OCI-LY3 (cell line): ENCODE measurements at regions not wholly inside any gene's neighbourhood (a gene's known extent, or its start where the extent isn't known, plus 50 kb on each side); places are given as distances from the start of the nearest gene placed in this dataset.
"Not testable (repeated sequence)": the region's sequence is repeated elsewhere in the genome, so short reads cannot be mapped to it uniquely, and the experiment has no call there.

Experiments
- H2AFZ ChIP-seq: fragments of 200-600, 300-600 bp; shearing (Covaris generic); 2 replicates; pipeline ENCODE4 v1.6.0; 2014; ENCODE audit warnings: antibody characterized with exemption, low read depth, low read length
- H3K27ac ChIP-seq: fragments of 200-600, 300-600 bp; sonication (generic); 2 replicates; pipeline ENCODE4 v1.5.1; 2014; ENCODE audit warnings: mild to moderate bottlenecking, low read length, moderate library complexity, mixed read lengths
- H3K27me3 ChIP-seq: fragments of 200-600, 300-600 bp; sonication (generic); 2 replicates; pipeline ENCODE4 v1.6.1; 2014; ENCODE audit warnings: low read depth, low read length, mixed read lengths
- H3K36me3 ChIP-seq: fragments of 200-600, 300-600 bp; sonication (generic); replicated peaks from 2 replicates; pipeline ENCODE3; 2014; ENCODE audit warnings: low read depth, low read length, mixed read lengths
- H3K4me1 ChIP-seq: fragments of 300-600, 200-600 bp; sonication (generic); 2 replicates; pipeline ENCODE4 v1.6.1; 2014; ENCODE audit warnings: low read length, mixed read lengths
- H3K4me2 ChIP-seq: fragments of 200-600, 300-600 bp; sonication (generic); 2 replicates; pipeline ENCODE4 v1.6.1; 2014; ENCODE audit warnings: low read length, mixed read lengths
- H3K4me3 ChIP-seq: fragments of 300-600, 200-600 bp; sonication (generic); 2 replicates; pipeline ENCODE4 v1.5.1; 2014; ENCODE audit warnings: antibody characterized with exemption, mild to moderate bottlenecking, low read length, moderate library complexity
- H3K79me2 ChIP-seq: fragments of 300-600, 200-600 bp; shearing (Covaris generic); 2 replicates; pipeline ENCODE4 v1.6.1; 2014; ENCODE audit warnings: mild to moderate bottlenecking, low read length, mixed read lengths
- H3K9ac ChIP-seq: fragments of 300-600, 200-600 bp; shearing (Covaris generic); 2 replicates; pipeline ENCODE4 v1.6.0; 2014; ENCODE audit warnings: mild to moderate bottlenecking, low read length, moderate library complexity
- H3K9me3 ChIP-seq: fragments of 200-600, 300-600 bp; shearing (Covaris generic); 2 replicates; pipeline ENCODE4 v1.6.1; 2014; ENCODE audit warnings: low read length, mixed read lengths; ENCODE audit not compliant: insufficient read depth
- H4K20me1 ChIP-seq: fragments of 200-600, 300-600 bp; sonication (generic); 2 replicates; pipeline ENCODE4 v1.6.1; 2016; ENCODE audit warnings: low read length, mixed read lengths; ENCODE audit not compliant: insufficient read depth
- EZH2phosphoT487 ChIP-seq: fragments of 200-600 bp; shearing (Covaris generic); IDR thresholded peaks from 2 replicates; pipeline ENCODE4 v1.6.1; 2018; ENCODE audit warnings: antibody characterized with exemption, mixed run types, low read depth
- TF ChIP-seq, protein P1 (sequence below): fragments of 200-600, 300-600 bp; sonication (generic); IDR thresholded peaks from 2 replicates; pipeline ENCODE4 v1.5.1; 2014; ENCODE audit warnings: antibody characterized with exemption, low read length, low read depth

DNA sequence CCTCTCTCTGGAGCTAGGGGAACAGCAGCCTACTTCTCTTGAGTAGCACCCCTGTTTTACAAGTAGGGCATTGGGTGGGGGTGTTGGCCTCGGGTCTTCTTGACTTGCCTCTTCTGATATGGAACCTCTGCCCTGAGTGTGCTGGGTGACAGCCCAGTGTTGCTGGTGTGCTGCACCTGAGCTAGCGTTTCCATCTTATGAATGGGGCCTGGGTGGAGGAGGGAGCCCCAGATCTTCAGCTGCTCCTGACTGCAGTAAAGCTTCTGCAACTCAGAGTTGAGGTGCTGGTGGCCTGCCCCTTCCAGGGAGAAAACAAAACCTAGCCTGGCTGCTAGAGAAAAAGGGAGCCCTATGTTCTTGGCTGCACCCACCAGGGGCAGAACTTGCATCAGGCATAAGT lies 202.5 kb upstream of the SHH start:
- TF ChIP-seq, protein P1, sequence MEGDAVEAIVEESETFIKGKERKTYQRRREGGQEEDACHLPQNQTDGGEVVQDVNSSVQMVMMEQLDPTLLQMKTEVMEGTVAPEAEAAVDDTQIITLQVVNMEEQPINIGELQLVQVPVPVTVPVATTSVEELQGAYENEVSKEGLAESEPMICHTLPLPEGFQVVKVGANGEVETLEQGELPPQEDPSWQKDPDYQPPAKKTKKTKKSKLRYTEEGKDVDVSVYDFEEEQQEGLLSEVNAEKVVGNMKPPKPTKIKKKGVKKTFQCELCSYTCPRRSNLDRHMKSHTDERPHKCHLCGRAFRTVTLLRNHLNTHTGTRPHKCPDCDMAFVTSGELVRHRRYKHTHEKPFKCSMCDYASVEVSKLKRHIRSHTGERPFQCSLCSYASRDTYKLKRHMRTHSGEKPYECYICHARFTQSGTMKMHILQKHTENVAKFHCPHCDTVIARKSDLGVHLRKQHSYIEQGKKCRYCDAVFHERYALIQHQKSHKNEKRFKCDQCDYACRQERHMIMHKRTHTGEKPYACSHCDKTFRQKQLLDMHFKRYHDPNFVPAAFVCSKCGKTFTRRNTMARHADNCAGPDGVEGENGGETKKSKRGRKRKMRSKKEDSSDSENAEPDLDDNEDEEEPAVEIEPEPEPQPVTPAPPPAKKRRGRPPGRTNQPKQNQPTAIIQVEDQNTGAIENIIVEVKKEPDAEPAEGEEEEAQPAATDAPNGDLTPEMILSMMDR = no peak
- no peak for TF ChIP-seq EZH2phosphoT487
- Histone ChIP-seq H2AFZ (no peak overlapping the region), H3K27me3 (no peaks in the 10 kb centered on the region), H3K36me3 (no peaks in the 10 kb centered on the region), H3K4me1 (no peaks in the 10 kb centered on the region), H3K4me2 (no peak overlapping the region), H3K79me2 (no peaks in the 10 kb centered on the region), H3K4me3 (no peak overlapping the region), H3K27ac (no peak overlapping the region), H4K20me1 (no peaks in the 10 kb centered on the region), H3K9ac (no peak overlapping the region), H3K9me3 (no peaks in the 10 kb centered on the region)

DNA sequence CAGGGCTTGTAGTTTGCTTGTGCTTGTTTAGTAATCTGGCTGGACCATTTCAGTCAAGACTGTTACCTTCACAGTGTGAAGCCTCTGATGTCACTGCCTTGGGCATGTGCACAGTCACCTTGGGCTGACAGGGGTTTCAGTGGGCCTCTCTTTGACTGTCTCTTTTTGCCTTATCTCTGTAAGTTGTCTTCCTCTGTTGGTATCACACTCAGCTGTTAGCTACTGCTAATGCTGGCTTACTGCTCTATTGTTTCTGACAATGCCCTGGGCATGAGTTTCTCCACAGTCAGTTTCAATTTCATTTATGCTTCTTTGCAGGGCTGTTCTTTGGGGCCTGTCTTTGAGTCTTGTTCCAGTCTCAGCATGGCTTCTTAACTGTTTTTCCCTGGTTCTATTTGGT lies 201.9 kb upstream of the SHH start:
- Histone ChIP-seq H3K4me2 (no peak overlapping the region), H4K20me1 (no peaks in the 10 kb centered on the region), H3K36me3 (no peaks in the 10 kb centered on the region), H3K9me3 (no peaks in the 10 kb centered on the region), H3K27ac (no peak overlapping the region), H3K27me3 (no peaks in the 10 kb centered on the region), H3K9ac (no peak overlapping the region), H3K4me1 (no peaks in the 10 kb centered on the region), H3K79me2 (no peaks in the 10 kb centered on the region), H3K4me3 (no peak overlapping the region), H2AFZ (no peak overlapping the region)
- TF ChIP-seq, protein P1 = no peak
- no peak for TF ChIP-seq EZH2phosphoT487

DNA sequence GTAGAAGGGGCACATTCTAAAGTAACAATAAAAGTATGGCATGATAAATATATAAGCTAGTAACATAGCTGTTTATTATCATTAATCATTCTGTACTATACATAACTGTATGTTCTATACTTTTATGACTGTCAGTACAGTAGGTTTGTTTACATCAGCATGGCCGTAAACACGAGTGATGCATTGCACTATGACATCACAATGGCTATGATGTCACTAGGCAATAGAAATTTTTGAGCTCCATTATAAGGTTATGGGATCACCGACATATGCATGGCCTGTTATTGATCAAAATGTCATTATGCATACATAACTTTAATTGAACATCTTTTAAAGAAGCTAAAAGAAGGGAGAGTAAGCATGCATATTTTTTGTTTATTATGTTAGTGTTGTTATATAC lies 200.1 kb upstream of the SHH start:
- Histone ChIP-seq H3K79me2 (no peaks in the 10 kb centered on the region), H3K27ac (no peak overlapping the region), H3K4me3 (no peak overlapping the region), H3K9me3 (no peaks in the 10 kb centered on the region), H3K4me2 (no peak overlapping the region), H4K20me1 (no peaks in the 10 kb centered on the region), H3K36me3 (no peaks in the 10 kb centered on the region), H3K27me3 (no peaks in the 10 kb centered on the region), H2AFZ (no peak overlapping the region), H3K9ac (no peak overlapping the region), H3K4me1 (no peaks in the 10 kb centered on the region)
- TF ChIP-seq, protein P1 = no peak
- TF ChIP-seq EZH2phosphoT487 = no peak

DNA sequence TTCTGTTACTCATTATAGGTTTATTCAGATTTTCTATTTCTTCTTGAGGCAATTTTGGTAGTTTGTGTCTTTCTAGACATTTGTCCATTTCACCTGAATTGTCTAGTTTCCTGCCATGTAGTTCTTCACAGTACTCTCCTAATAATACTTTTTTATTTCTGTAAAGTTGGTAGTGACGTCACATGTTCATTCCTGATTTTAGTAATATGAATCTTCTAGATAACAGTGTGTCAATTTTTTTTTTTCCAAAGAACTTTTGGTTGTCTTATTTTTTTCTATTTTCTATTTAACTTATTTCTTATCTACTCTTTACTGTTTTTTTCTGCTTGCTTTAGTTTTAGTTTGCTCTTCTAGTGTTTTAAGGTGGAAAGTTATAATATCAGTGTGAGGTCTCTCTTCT lies 197.3 kb upstream of the SHH start:
- no peak overlapping the region for H3K4me2 ChIP-seq
- no peaks in the 10 kb centered on the region for H4K20me1 ChIP-seq
- no peak overlapping the region for H3K9ac ChIP-seq
- H3K27ac ChIP-seq = no peak overlapping the region
- no peaks in the 10 kb centered on the region for H3K4me1 ChIP-seq
- no peak overlapping the region for H2AFZ ChIP-seq
- no peak overlapping the region for H3K4me3 ChIP-seq
- no peaks in the 10 kb centered on the region for H3K27me3 ChIP-seq
- no peaks in the 10 kb centered on the region for H3K36me3 ChIP-seq
- H3K79me2 ChIP-seq = no peaks in the 10 kb centered on the region
- no peak for TF ChIP-seq EZH2phosphoT487
- TF ChIP-seq, protein P1 = no peak
- H3K9me3 ChIP-seq = no peaks in the 10 kb centered on the region

DNA sequence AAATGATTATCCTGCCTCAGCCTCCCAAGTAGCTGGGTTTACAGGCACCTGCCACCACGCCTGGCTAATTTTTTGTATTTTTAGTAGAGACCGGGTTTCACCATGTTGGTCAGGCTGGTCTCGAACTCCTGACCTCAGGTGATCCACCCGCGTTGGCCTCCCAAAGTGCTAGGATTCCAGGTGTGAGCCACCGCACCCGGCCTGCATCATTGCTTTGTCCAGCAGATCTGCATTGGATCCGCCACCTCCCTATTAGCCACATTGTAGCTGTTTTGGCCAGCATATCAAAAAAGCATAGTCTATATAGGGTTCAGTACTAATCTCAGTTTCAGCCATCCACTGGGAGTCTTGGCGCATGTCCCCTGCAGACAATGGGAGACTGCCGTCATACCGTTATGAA lies 194.6 kb upstream of the SHH start:
- H3K9me3 ChIP-seq, H3K79me2 ChIP-seq, H3K4me1 ChIP-seq, H3K27me3 ChIP-seq, H3K36me3 ChIP-seq, H2AFZ ChIP-seq, H3K9ac ChIP-seq, H4K20me1 ChIP-seq, H3K27ac ChIP-seq, H3K4me3 ChIP-seq, H3K4me2 ChIP-seq: not testable (repeated sequence)
